GM18873 (cell line): ENCODE measurements at regions not wholly inside any gene's neighbourhood (a gene's known extent, or its start where the extent isn't known, plus 50 kb on each side); places are given as distances from the start of the nearest gene placed in this dataset.
"Not testable (repeated sequence)": the region's sequence is repeated elsewhere in the genome, so short reads cannot be mapped to it uniquely, and the experiment has no call there.

Experiments used
- ATAC-seq: cut with Tn5 transposase; IDR thresholded peaks from one replicate; pipeline ENCODE4 v1.9.1; 2021; ENCODE audit warnings: mild to moderate bottlenecking, moderate library complexity, moderate number of reproducible peaks; ENCODE audit not compliant: unreplicated experiment, low FRiP score

- ATAC-seq: no peak
Measured at GRCh38 chr1:79896140-79896539, 889.6 kb upstream of the ADGRL4 start.

GRCh38 chr1:79895573-79895972, 889.0 kb upstream of the ADGRL4 start:
- no peak for ATAC-seq

- not testable (repeated sequence) for ATAC-seq
Measured at GRCh38 chr1:79894129-79894528, 887.6 kb upstream of the ADGRL4 start.

- no peak for ATAC-seq
Measured at GRCh38 chr1:79887059-79887458, 880.5 kb upstream of the ADGRL4 start.

GRCh38 chr1:79885101-79885500, 878.6 kb upstream of the ADGRL4 start:
- ATAC-seq: no peak

- ATAC-seq: no peak
Measured at GRCh38 chr1:79877086-79877485, 870.6 kb upstream of the ADGRL4 start.

GRCh38 chr1:79875187-79875586, 868.7 kb upstream of the ADGRL4 start:
- ATAC-seq: no peak

- ATAC-seq: no peak
Measured at GRCh38 chr1:79874289-79874688, 867.8 kb upstream of the ADGRL4 start.

- ATAC-seq: no peak
Measured at GRCh38 chr1:79859212-79859948, 852.9 kb upstream of the ADGRL4 start.

- no peak for ATAC-seq
Measured at GRCh38 chr1:79852004-79852403, 845.5 kb upstream of the ADGRL4 start.

GRCh38 chr1:79849388-79849787, 842.9 kb upstream of the ADGRL4 start:
- ATAC-seq: no peak

- no peak for ATAC-seq
Measured at GRCh38 chr1:79848316-79848715, 841.8 kb upstream of the ADGRL4 start.

GRCh38 chr1:79847700-79848099, 841.2 kb upstream of the ADGRL4 start:
- no peak for ATAC-seq

- ATAC-seq: no peak
Measured at GRCh38 chr1:79845936-79846335, 839.4 kb upstream of the ADGRL4 start.

- ATAC-seq: no peak
Measured at GRCh38 chr1:79842811-79843210, 836.3 kb upstream of the ADGRL4 start.

- ATAC-seq: no peak
Measured at GRCh38 chr1:79839882-79840281, 833.4 kb upstream of the ADGRL4 start.

GRCh38 chr1:79827446-79827845, 820.9 kb upstream of the ADGRL4 start:
- ATAC-seq: no peak

GRCh38 chr1:79825551-79825950, 819.0 kb upstream of the ADGRL4 start:
- ATAC-seq: no peak

- ATAC-seq: no peak
Measured at GRCh38 chr1:79822053-79822452, 815.5 kb upstream of the ADGRL4 start.

- ATAC-seq: no peak
Measured at GRCh38 chr1:79819140-79819539, 812.6 kb upstream of the ADGRL4 start.

GRCh38 chr1:79817031-79817560, 810.6 kb upstream of the ADGRL4 start:
- ATAC-seq: no peak

GRCh38 chr1:79815115-79815514, 808.6 kb upstream of the ADGRL4 start:
- no peak for ATAC-seq
